ENCODE measurements at regions not wholly inside any gene's neighbourhood (a gene's known extent, or its start where the extent isn't known, plus 50 kb on each side); places are given as distances from the start of the nearest gene placed in this dataset.

GRCh38 chr11:130608287-130608686, 159.8 kb downstream of the ADAMTS15 start:
- TF ChIP-seq CTCF (IDR thresholded peaks at IDR 0.05) (no peak), SIN3A (IDR thresholded peaks at IDR 0.05; ENCODE audit: borderline replicate concordance, insufficient read depth, low read depth, low read length) (no peak), POLR2AphosphoS5 (IDR thresholded peaks at IDR 0.05; ENCODE audit: low read depth, low read length) (no peak), REST (IDR thresholded peaks at IDR 0.05; ENCODE audit: insufficient read depth in 1 of 2, low read depth in 2 of 2, low read length in 1 of 2) (no peak)

All from Panc1 (cell line).